GM18499 (cell line): ENCODE measurements at regions not wholly inside any gene's neighbourhood (a gene's known extent, or its start where the extent isn't known, plus 50 kb on each side); places are given as distances from the start of the nearest gene placed in this dataset.
"Not testable (repeated sequence)": the region's sequence is repeated elsewhere in the genome, so short reads cannot be mapped to it uniquely, and the experiment has no call there.

Source experiments
- ATAC-seq: cut with Tn5 transposase; IDR thresholded peaks from one replicate; pipeline ENCODE4 v1.9.1; 2021; ENCODE audit warnings: moderate number of reproducible peaks; ENCODE audit not compliant: insufficient read depth, unreplicated experiment

DNA sequence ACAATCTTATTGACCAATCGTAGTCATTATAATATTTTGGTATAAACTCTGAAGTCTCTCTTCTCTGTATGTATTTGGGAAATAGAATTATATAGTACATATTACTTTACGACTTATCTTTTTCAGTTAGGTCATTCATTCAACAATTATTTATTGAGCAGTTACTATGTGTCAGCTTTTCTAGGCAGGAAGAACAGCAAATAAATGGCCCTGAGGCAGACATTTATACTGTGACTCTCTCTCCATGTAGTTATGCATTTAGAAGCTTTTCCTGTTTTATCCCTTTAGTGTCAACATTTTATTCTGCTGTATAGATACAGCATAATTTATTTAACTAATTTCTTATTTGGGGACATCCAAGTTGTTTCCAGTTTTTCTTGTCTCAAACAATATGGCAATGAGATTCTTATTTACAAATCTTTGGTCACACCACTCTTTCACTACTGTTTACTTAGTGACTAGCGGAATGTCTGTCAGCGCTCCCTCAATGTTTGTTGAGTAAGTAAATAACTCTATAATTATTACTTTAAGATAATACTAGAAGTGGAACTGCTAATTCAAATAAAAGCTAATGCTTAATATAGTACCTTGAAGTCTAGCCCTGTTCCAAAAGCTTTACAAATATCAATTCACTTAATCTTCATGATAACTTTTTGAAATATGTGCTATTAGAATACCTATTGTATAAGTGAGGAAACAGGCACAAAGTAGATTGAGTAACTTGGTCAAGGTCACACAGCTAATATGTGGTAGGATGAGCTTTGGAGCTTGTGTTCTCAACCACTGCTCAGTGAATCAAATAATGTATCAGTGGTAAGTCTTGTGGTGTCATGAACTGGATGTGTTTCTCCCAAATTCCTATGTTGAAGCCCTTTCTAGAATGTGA is 465.6 kb downstream of the SIPA1L2 start:
- ATAC-seq = no peak

DNA sequence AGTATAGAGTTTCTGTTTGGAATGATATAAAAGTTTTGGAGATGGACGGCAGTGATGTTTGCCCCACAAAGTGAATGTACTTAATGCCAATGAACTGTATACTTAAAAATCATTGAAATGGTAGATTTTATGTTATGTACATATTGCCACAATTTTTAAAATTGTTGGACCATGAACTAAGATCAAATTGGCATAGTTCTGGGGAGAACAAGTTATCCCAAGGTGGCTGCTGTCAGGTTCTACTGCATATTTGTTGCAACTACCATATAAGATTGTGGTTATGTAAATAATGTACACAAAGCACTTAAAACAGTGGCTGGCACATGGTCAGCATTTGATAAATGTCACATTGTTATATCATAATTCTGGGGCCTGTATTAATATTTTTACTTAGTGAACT is 466.4 kb downstream of the SIPA1L2 start:
- ATAC-seq = no peak

DNA sequence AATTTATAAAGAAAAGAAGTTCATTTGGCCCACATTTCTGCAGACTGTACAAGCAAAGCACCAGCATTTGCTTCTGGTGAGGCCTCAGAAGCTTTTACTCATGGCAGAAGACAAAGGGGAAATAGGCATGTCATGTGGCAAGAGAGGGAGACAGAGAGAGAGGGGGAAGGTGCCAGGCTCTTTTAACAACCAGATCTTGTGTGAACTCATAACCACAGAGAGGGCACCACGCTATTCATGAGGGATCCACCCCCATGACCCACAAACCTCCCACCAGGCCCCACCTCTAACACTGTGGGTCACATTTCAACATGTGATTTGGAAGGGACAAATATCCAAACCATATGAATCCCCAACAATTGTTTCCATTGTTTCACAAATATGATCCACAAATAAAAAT is 467.9 kb downstream of the SIPA1L2 start:
- ATAC-seq = no peak

DNA sequence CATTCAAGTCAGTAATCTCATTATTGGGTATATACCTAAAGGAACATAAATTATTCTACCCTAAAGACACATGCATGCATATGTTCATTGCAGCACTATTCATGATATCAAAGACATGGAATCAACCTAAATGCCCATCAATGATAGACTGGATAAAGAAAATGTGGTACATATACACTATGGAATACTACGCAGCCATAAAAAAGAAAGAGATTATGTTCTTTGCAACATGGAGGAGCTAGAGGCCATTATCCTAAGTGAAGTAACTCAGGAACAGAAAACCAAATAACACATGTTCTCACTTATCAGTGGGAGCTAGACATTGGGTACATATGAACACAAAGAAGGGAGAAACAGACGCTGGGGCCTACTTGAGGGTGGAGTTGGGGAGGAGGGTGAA is 471.4 kb downstream of the SIPA1L2 start:
- not testable (repeated sequence) for ATAC-seq

DNA sequence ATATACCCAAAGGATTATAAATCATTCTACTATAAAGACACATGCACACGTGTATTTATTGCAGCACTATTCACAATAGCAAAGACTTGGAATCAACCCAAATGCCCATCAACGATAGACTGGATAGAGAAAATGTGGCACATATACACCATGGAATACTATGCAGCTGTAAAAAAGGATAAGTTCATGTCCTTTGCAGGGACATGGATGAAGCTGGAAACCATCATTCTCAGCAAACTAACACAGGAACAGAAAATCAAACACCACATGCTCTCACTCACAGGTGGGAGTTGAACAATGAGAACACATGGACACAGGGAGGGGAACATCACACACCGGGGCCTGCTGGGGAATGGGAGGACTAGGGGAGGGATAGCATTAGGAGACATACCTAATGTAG is 473.9 kb downstream of the SIPA1L2 start:
- ATAC-seq = not testable (repeated sequence)

DNA sequence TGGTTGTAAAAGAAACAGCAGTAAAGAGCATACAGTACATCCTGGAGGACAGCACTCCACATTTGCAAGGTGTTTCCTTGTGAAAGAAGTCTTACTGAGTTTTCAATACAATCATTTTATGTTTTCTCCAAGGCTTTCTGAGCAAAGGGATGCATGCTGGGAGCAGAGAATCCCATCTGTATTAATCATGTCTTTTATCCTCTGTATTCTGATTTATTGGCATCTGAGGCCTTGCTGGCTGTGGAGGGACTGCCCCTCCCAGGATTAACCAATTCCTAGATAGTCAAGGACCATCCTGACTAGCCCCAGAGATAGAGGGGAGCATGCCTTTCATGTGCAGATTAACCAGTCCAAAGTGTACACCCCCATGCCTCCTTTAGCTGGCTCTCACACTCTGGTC is 476.3 kb downstream of the SIPA1L2 start:
- ATAC-seq = no peak

DNA sequence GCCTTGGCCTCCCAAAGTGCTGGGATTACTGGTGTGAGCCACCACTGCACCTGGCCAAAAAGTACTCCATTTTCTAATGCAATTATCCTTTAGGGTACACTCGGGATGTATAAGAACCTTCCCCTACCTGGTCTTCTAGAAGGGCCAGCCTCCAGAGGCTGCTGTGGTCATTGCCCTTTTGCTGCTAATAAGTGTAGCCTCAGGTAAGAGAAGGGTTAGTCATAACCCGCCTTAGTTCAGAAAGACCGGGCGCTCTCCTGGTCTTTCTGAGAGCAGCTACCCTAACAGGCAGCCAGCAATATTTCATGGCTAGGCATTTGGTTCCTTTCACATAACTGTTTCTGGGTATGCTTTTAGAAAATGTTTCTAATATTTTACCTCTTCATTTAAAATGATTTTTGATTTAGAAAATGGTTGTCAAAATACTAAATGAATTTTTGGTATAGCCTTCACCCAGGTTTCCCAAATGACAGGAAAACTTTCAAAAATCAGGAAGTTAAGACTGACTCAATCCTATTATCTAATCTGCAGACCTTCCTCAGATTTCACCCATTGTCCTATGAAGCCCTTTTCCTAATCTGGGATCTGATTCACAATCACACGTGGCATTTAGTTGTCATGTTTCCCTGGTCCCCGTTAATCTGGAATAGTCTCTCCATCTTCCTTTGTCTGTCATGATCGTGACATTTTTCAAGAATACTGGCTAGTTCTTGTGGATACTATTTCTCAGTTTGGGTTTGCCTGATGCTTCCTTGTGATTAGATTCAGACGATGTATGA is 479.0 kb downstream of the SIPA1L2 start:
- no peak for ATAC-seq

DNA sequence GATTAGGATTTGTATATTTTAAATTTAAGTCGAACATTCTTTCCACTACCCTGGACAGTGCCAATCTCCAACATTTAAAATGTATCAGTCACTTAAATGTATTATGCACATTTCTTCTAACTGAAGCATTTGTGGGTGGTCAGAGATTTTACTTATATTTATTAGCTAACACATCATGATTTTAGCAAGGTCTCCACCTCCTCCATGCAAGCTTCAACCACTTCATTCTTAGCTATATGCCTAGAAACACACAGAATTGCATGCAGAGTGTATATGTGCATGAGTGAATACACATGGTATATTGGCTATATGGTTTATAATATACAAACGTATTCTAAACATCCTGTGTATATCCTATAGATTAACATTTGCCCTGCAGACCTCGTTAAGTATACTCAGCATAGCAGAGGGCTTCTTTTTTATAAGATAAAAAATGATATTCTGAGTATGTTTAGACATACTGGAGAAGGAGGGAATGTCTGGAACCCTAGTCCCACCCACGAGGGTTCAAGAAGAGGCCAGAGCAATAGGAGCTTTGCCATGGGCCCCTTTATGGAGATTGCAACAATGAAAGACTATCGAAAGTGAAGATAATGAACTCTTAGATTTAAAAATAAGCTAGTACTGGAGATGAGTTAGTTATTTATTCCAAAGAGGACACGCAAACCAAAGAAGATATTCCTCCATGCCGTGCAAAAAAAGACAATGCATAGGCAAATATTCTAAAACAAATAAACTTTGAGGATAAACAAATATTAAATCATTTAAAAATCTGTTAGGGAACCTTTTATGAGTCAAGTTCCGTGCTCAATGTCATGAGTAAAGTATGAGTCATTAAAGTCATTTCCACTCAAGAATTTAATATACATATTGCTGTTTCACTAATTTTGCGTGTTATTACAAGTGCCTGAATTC is 480.4 kb downstream of the SIPA1L2 start:
- ATAC-seq = no peak

DNA sequence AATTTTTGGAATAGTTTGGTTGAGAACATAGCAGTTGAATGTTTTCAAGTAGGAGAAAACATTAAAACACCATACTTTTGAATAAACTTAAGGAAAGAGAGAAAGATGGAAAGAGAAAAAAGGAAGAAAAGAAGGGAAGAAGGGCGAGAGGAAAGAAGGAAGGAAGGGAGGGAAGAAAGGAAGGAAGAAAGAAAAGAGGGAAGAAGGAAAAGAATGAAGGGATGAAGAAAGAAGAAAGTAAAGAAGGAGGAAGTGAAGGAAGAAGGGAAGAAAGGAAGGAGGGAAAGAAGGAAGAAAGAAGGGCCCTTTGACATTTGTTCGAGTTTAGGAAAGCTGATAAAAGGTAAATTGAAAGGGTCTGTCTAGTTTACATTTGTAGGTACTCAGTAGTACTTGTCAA is 482.7 kb downstream of the SIPA1L2 start:
- no peak for ATAC-seq

DNA sequence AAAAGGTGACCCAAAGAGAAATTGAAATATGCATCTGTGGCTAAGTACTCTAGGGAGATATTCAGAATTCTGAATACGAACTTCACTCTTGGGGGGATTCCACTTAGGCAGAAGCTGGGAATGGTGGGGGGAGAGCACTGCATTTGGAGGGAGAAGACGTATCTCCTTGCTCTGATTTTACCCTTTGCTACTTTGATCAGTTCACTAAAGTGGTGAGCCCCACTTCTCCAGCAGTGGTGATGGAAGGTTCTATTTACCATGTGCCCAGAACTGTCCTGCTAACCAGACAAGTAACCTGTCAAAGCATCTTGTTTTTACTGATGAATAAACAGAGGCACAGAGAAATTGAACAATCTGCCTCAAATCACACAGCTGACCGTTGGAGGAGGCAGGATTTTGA is 483.4 kb downstream of the SIPA1L2 start:
- no peak for ATAC-seq

DNA sequence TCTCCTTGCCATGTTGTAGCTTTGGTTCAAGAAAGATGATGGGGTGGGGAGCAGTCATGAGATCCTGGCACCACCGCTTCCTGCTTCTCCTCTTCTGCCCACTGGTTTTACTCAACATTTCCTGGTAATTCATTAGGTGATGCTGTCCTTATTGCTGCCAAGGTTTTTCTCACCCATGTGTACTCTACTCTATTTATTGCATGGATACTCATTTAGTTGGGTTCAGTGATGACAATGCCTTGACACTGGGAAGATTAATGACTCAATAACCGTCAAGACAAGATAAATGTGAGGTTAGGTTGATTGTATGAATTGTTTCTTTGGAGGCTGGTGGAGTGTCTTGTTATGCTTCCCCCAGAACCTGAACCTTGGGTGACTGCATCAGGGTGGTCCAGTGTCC is 484.2 kb downstream of the SIPA1L2 start:
- no peak for ATAC-seq

DNA sequence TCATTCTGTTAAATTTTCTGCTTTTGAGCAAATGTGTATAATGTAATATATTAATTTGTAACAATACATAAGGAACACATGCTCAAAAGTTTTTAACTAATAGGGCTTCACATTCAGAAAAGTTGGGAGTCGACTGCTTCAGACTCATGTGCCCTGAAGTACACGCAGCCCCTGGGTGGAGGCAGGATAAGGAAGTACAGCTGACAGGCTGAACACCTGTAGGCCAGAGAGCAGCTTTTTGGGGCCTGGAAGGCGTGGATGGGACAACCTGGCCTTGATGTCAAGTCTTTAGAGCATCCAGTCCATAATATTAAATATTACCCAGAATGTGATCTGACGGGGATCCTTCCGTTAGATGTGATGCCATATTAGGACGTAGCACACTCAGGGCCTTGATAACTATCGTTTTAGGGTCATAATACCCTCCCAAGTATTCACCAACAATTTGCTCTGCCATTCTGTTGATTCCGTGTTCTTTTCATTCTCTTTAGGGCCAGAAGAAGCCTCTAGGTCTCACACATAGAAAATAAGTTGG is 485.2 kb downstream of the SIPA1L2 start:
- no peak for ATAC-seq

DNA sequence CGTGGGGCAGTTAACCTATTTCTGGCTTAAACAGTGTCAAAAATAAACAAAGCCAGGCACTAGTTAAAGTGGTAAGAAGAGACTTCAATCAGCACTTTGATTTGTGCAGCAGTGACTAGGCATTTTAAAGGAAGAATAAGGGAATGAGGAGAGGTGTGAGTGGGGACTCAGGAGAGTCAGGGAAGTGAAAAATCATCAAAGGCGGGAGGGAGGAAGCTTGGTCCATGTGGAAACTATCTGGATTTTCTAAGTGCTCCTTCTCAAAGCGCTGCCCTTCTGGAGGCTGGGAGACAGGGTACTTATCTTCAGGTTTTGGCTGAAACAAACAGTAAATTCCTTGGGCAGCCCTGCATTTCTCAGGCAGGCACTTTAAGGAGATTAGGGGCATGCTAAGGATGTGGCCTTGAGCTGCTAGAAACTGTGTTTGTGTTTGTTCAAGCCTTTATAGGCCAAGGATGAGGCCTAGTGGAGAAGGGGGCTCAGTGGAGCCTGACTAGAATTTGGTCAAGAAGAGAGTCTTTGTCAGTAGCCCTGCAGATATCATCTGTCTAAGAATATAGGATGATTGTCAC is 486.5 kb downstream of the SIPA1L2 start:
- no peak for ATAC-seq

DNA sequence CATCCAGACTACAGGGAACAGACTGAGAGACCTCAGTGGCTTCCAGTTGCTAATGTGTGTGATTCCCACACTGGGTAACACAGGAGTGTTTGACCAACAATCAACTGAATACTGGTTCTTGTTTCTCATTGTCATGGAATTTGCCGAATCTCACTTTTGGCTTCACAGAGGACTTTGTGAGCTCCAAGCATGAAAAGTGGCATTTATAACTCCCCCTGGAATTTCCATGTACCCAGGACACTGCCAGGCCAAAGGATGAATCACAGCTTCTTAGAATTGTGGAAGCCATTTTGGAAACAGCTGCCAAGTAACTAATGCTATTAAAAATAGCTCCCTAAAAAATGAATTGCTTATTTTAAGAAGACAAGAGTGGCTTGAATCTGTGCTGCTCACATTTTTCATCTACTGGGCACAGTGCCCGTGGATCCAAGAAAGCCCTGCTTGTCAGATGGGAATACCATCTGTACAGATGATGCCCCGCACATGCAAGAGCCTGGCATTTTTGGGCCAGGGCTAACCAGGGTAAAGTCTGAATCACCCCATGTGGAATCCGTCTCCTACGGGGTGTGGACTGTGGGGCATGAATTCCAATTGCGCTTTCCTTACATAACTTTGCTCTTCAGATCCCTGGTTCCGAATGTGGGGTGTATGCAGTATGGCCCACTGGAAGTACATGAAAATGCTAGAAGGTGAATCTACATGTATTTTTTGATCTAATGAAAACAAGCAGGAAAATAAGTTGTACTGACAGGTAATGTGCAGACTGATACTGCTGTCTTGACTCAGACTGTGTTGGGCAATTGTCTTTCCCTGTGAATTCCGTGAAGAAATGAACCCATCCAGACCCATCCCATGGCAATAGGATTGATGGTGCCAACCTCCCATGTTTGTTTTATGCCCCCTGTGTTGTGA is 487.3 kb downstream of the SIPA1L2 start:
- no peak for ATAC-seq

DNA sequence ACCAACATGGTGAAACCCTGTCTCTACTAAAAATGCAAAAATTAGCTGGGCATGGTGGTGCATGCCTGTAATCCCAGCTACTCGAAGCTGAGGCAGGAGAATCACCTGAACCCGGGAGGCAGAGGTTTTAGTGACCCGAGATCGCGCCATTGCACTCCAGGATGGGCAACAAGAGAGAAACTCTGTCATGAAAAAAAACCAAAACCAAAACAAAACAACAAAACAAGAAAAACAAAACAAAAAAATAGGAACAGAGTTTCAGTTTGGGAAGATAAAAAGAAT is 488.8 kb downstream of the SIPA1L2 start:
- not testable (repeated sequence) for ATAC-seq

DNA sequence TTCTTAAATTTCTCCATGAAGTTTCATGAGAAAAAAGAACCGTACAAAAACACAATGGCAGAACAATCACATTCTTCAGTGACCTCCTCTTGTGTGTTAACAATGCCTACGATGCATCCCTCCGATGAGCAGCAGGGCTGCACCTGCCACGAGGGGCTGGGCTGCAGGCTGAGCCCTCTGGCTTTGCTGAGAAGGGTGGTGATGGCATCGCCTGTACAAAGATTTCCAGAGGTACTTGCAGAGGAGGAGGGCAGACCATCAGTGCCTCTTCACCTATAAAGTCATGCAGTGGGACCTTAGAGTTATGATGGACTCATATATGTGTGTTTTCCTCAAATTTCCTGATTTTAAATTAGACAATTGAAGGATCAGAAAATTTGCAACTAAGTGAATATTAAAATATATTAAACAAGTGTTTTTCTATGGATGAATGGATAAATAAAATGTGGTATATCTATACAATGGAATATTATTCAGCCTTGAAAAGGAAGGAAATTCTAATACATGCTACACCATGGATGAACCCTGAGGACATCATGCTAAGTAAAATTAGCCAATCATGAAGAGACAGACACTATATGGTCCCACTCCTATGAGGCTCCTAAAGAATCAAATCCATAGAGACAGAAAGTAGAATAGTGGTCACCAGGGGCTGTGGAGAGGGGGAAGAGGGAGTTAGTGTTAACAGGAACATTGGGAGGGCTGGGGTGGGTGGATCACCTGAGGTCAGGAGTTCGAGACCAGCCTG is 489.3 kb downstream of the SIPA1L2 start:
- no peak for ATAC-seq

DNA sequence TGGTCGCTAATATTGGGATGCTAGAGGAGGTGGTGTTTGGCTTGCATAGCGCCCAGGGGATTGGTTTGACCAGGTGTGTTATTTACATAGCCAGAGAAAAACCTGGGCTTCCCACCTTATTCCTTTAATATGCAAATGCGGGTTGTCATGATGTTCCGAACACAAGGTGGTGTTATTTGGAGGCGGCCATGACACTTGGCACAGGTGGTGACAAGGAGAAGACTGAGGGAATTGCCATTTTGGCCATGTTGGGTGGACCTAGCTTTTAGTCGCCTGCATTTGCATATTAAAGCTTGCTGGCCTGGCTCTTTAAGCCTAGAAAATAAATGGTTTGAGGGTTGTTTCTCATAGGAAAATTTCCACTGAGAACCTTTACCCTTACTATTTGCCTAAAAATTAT is 490.5 kb downstream of the SIPA1L2 start:
- ATAC-seq = no peak

DNA sequence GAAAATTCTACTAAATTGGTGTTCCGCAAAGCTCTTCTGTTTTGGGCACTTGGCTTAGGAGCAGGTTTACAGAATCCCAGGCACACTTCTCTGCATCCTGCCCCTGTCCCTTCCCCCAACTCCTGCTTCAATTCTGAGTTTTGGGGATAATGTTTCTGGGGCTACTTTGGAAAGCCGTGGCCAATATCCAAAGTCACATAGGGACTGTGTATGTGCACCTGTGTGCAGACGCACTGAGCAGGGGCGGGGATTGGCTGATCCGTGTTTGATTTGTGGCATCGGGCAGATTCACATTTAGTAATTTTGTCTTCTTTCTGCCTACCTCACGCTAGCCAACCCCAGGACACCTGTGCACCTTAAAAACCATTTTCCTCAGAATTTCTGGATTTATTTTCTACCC is 491.9 kb downstream of the SIPA1L2 start:
- no peak for ATAC-seq

DNA sequence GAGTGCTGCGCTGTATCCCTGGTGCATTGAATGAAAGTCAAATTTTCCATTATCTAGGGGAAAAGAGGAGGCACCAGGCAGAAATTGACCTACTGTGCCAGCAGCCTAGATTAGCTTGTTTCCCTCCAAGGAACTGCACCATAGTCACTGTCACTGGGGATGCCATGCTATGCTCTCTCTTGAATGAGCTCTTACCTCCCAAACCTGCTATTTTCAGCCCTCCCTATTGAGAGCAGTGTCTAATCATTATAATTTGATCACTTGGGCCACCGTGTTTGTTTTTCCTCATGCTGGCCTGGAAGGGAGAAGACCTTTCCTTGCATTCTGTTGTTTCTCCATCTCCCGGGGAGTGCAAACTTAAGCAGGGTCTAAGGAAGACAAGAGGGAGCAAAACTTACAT is 492.9 kb downstream of the SIPA1L2 start:
- no peak for ATAC-seq
